Left ventricle myocardium superior (tissue), 1 donor: ENCODE measurements at regions not wholly inside any gene's neighbourhood (a gene's known extent, or its start where the extent isn't known, plus 50 kb on each side); places are given as distances from the start of the nearest gene placed in this dataset.
"Not testable (repeated sequence)": the region's sequence is repeated elsewhere in the genome, so short reads cannot be mapped to it uniquely, and the experiment has no call there.

Source experiments
- ATAC-seq: fragments of 200-7000 bp; cut with Tn5 transposase; one replicate; pipeline ENCODE4 v1.9.1; 2020; ENCODE audit warnings: mild to moderate bottlenecking, moderate library complexity
- DNase-seq: peaks from one replicate; pipeline ENCODE4 v3.0.0-alpha.2; 2020
- intact Hi-C: fragments of 100-400 bp; cut with micrococcal nuclease; formaldehyde crosslinking; loops from one replicate; pipeline ENCODE4 v1.11.0; 2022
- donor health status: DM: no; HTN: yes; CAD: no; lungs with severe emphysema.

GRCh38 chr18:46222710-46223360, 118.7 kb downstream of the HAUS1 start:
- no peak for ATAC-seq
- no peak for DNase-seq
- intact Hi-C loops, result no loop called here

GRCh38 chr18:46224181-46224775, 120.1 kb downstream of the HAUS1 start:
- DNase-seq (no peak), ATAC-seq (no peak)
- intact Hi-C loops, result no loop called here

- intact Hi-C loops, result no loop called here
- no peak for ATAC-seq
- DNase-seq, result no peak
These were observed 122.3 kb downstream of the HAUS1 start for GRCh38 chr18:46226461-46226860.

- DNase-seq, intact Hi-C loops, ATAC-seq: not testable (repeated sequence)
These were observed 125.5 kb downstream of the HAUS1 start for GRCh38 chr18:46229641-46230040.

- no peak for DNase-seq
- intact Hi-C loops, result no loop called here
- ATAC-seq, result no peak
These were observed 132.0 kb downstream of the HAUS1 start for GRCh38 chr18:46236156-46236555.

- DNase-seq (no peak), ATAC-seq (no peak)
- intact Hi-C loops, result no loop called here
These were observed 133.7 kb downstream of the HAUS1 start for GRCh38 chr18:46237891-46238290.

GRCh38 chr18:46239549-46239948, 135.4 kb downstream of the HAUS1 start:
- DNase-seq (no peak), ATAC-seq (no peak)
- intact Hi-C loops, result no loop called here

GRCh38 chr18:46239998-46240397, 135.8 kb downstream of the HAUS1 start:
- DNase-seq, result no peak
- intact Hi-C loops, result no loop called here
- ATAC-seq, result no peak

GRCh38 chr18:46241393-46241792, 137.2 kb downstream of the HAUS1 start:
- intact Hi-C loops, DNase-seq, ATAC-seq: not testable (repeated sequence)

GRCh38 chr18:46242183-46242582, 138.0 kb downstream of the HAUS1 start:
- no peak for DNase-seq
- no peak for ATAC-seq
- intact Hi-C loops, result no loop called here

GRCh38 chr18:46243095-46243494, 138.9 kb downstream of the HAUS1 start:
- DNase-seq (no peak), ATAC-seq (no peak)
- intact Hi-C loops, result no loop called here

GRCh38 chr18:46243673-46244072, 139.5 kb downstream of the HAUS1 start:
- no peak for ATAC-seq
- no peak for DNase-seq
- intact Hi-C loops, result no loop called here

GRCh38 chr18:46246101-46246500, 141.9 kb downstream of the HAUS1 start:
- intact Hi-C loops, result no loop called here
- ATAC-seq, result no peak
- no peak for DNase-seq

GRCh38 chr18:46247942-46248341, 143.8 kb downstream of the HAUS1 start:
- intact Hi-C loops, result no loop called here
- no peak for ATAC-seq

GRCh38 chr18:46250084-46250811, 146.1 kb downstream of the HAUS1 start:
- intact Hi-C loops, result no loop called here
- peak; percentile 56 for ATAC-seq
- no peak for DNase-seq

More at GRCh38 chr18:46247942-46248341, 143.8 kb downstream of the HAUS1 start:
- no peak for DNase-seq

- intact Hi-C loops, result no loop called here
- ATAC-seq (peak; percentile 27), DNase-seq (no peak)
These were observed 146.6 kb downstream of the HAUS1 start for GRCh38 chr18:46250812-46251173.

GRCh38 chr18:46252759-46253158, 148.6 kb downstream of the HAUS1 start:
- intact Hi-C loops, result no loop called here
- DNase-seq (no peak), ATAC-seq (no peak)

GRCh38 chr18:46253498-46253897, 149.3 kb downstream of the HAUS1 start:
- intact Hi-C loops, result no loop called here
- ATAC-seq (no peak), DNase-seq (no peak)

GRCh38 chr18:46256078-46256477, 151.9 kb downstream of the HAUS1 start:
- no peak for DNase-seq
- intact Hi-C loops, result no loop called here
- ATAC-seq, result no peak

- no peak for DNase-seq
- intact Hi-C loops, result no loop called here
- ATAC-seq, result no peak
These were observed 153.2 kb downstream of the HAUS1 start for GRCh38 chr18:46257366-46257765.
